ENCODE measurements at regions not wholly inside any gene's neighbourhood (a gene's known extent, or its start where the extent isn't known, plus 50 kb on each side); places are given as distances from the start of the nearest gene placed in this dataset.
"Not testable (repeated sequence)": the region's sequence is repeated elsewhere in the genome, so short reads cannot be mapped to it uniquely, and the experiment has no call there.

DNA sequence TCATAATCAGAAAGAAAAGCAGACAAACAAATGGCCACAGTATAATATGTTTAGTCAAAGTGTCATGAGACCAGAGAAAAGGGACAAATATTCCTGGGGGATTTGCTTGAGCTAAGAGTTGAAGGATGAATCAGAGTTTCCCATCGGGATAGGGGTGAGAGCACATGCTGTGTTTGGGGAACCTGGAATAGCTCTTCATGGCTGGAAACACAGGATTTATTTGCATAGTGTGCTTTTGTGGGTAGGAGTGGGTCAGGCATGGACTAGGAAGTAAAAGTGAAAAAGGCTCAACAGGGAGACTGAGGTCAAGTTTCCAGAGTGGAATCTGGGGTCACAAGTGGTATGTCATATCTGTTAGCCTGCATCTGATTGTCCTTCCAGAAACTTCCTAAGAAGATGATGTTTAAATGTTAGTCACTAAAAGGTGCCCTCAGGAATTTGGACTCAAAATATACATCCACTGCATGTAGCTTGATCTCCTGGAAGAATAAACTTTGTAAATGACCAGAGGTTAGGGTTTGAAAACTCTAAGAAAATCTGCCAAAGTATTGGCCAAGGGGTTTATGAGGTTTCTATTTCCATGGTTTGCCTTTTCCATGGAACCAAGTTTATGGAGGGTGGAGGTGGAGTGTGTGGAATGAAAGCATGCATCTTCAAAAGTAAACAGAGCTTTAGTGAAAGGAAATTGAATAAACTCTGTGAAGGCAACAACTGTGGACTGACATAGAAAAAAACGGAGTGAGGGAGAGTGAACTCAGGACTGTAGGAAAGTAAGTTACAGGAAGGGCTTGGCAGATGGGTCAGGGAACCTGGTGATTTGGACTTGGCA, 344.6 kb downstream of the C12orf75 start:
- TF ChIP-seq FOXK2 (IDR thresholded peaks at IDR 0.05) (no peak), ELF4 (IDR thresholded peaks at IDR 0.05) (no peak)
- TF ChIP-seq, protein P1, sequence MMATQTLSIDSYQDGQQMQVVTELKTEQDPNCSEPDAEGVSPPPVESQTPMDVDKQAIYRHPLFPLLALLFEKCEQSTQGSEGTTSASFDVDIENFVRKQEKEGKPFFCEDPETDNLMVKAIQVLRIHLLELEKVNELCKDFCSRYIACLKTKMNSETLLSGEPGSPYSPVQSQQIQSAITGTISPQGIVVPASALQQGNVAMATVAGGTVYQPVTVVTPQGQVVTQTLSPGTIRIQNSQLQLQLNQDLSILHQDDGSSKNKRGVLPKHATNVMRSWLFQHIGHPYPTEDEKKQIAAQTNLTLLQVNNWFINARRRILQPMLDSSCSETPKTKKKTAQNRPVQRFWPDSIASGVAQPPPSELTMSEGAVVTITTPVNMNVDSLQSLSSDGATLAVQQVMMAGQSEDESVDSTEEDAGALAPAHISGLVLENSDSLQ (IDR thresholded peaks at IDR 0.05), result no peak
- ChIA-PET CTCF (interaction anchor here (0.6 kb wide), 1 partner anchor 73 kb away, joined by 3 read pairs; no protein-coding TSS in a partner anchor), POLR2A (no interaction called here)

DNA sequence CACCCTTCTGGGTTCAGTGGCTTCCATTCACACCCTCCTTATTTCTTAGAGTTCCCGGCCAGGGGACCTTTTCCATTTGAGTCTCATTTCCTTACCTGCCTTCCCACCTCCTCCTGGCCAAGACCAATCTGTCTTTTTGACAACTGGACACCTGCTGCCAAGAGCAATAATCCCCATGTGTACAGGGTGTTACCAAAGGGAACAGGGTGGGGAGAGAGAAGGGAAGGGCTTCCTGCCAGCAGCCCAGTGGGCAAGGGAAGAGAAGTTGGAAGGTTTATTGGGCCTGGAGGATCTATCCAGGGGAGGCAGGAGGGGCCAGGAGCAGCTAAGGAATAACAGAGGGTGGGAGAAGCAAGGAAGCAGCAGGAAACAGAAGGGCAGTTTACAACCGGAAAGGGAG, 346.2 kb downstream of the C12orf75 start:
- no peak for DNase-seq (ENCODE audit: extremely low spot score)
- ChIA-PET POLR2A (no interaction called here), CTCF (no interaction called here)
- TF ChIP-seq L3MBTL2 (conservative IDR thresholded peaks at IDR 0.05), result no peak
- no peak for TF ChIP-seq FOXA1 (IDR thresholded peaks at IDR 0.05)
- no peak for TF ChIP-seq NFRKB (IDR thresholded peaks at IDR 0.05)
- no peak for TF ChIP-seq ZNF384 (IDR thresholded peaks at IDR 0.05)

More for the DNA sequence above, 344.6 kb downstream of the C12orf75 start:
- DNase-seq (ENCODE audit: extremely low spot score), result no peak

DNA sequence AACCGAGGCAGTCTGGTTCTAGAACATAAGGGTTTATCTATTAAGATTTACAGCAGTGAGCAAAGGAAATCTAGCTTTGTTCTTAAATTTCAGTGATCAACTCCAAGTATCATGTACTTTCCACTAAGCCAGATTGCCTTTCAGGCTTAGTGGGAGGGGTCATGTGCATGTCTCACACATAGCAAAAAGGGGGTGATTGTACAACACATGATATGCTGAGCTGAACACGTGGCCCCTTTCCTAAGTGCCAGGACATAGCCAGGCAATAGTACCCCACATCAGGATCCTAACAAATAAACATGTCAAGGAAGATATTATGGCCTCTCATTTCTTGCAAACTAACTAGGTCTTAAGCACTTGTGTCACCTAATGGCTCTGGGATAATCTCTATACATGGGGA, 347.2 kb downstream of the C12orf75 start:
- no peak for DNase-seq (ENCODE audit: extremely low spot score)
- POLR2A ChIA-PET, result no interaction called here
- CTCF ChIA-PET, result no interaction called here
- TF ChIP-seq ZNF384 (IDR thresholded peaks at IDR 0.05) (no peak), FOXK2 (IDR thresholded peaks at IDR 0.05) (no peak), HDGF (IDR thresholded peaks at IDR 0.05; ENCODE audit: borderline replicate concordance) (no peak), SP1 (IDR thresholded peaks at IDR 0.05) (no peak)
- TF ChIP-seq, protein P1 (IDR thresholded peaks at IDR 0.05), result no peak

DNA sequence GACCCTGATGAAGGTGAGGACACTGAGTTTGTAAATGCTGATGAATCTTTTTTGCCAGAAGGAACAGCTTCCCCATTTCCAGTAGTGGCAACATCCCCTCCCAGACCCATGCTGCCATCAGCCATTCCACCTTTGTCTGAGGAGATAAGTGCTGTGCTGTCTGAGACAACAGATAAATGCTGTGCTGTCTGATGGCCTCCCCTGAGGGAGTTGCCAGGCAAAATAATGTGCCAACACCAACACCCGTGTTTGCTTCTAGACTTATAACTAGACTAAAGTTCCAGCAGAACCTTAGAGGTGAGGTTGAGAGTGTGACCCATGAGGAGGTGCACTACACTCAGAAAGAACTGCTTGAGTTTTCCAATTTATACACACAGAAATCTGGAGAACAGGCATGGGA, 349.5 kb downstream of the C12orf75 start:
- DNase-seq (ENCODE audit: extremely low spot score), result no peak
- ChIA-PET CTCF (no interaction called here), POLR2A (no interaction called here)
- TF ChIP-seq NFRKB (IDR thresholded peaks at IDR 0.05) (no peak), HDGF (IDR thresholded peaks at IDR 0.05; ENCODE audit: borderline replicate concordance) (no peak), L3MBTL2 (conservative IDR thresholded peaks at IDR 0.05) (no peak), BHLHE40 (IDR thresholded peaks at IDR 0.05; ENCODE audit: borderline replicate concordance) (no peak), FOXM1 (IDR thresholded peaks at IDR 0.05; ENCODE audit: borderline replicate concordance) (no peak), LEF1 (IDR thresholded peaks at IDR 0.05; ENCODE audit: borderline replicate concordance) (no peak), SUZ12 (IDR thresholded peaks at IDR 0.05) (no peak), FOXK2 (IDR thresholded peaks at IDR 0.05) (no peak), ARNT (IDR thresholded peaks at IDR 0.05) (no peak), FOXA1 (IDR thresholded peaks at IDR 0.05) (no peak), SP1 (IDR thresholded peaks at IDR 0.05) (no peak), ELF4 (IDR thresholded peaks at IDR 0.05) (no peak)

DNA sequence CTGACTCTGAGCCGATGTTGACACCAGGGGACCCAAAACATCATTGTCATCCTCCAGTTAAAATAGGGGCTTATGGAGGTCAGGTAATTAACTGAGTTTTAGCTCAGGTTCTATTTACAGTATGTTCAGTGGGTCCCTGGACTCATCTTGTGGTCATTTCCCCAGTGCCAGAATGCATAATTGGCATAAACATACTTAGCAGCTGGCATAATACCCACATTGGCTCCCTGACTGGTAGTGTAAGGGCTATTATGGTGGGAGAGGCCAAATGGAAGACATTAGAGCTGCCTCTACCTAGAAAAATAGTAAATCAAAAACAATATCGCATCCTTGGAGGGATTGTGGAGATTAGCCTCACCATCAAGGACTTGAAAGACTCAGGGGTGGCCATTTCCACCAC, 350.9 kb downstream of the C12orf75 start:
- ChIA-PET POLR2A (no interaction called here), CTCF (no interaction called here)
- TF ChIP-seq SUZ12 (IDR thresholded peaks at IDR 0.05) (no peak), FOXM1 (IDR thresholded peaks at IDR 0.05; ENCODE audit: borderline replicate concordance) (no peak), L3MBTL2 (conservative IDR thresholded peaks at IDR 0.05) (no peak), FOXK2 (IDR thresholded peaks at IDR 0.05) (no peak), FOXA1 (IDR thresholded peaks at IDR 0.05) (no peak), HDGF (IDR thresholded peaks at IDR 0.05; ENCODE audit: borderline replicate concordance) (no peak), SP1 (IDR thresholded peaks at IDR 0.05) (no peak), CTBP1 (IDR thresholded peaks at IDR 0.05; ENCODE audit: borderline replicate concordance) (no peak), LEF1 (IDR thresholded peaks at IDR 0.05; ENCODE audit: borderline replicate concordance) (no peak), ZNF384 (IDR thresholded peaks at IDR 0.05) (no peak), TARDBP (IDR thresholded peaks at IDR 0.05) (no peak), NFRKB (IDR thresholded peaks at IDR 0.05) (no peak), BHLHE40 (IDR thresholded peaks at IDR 0.05; ENCODE audit: borderline replicate concordance) (no peak), ARNT (IDR thresholded peaks at IDR 0.05) (no peak), ELF4 (IDR thresholded peaks at IDR 0.05) (no peak)
- TF ChIP-seq, protein P1 (IDR thresholded peaks at IDR 0.05), result no peak
- DNase-seq (ENCODE audit: extremely low spot score), result no peak

DNA sequence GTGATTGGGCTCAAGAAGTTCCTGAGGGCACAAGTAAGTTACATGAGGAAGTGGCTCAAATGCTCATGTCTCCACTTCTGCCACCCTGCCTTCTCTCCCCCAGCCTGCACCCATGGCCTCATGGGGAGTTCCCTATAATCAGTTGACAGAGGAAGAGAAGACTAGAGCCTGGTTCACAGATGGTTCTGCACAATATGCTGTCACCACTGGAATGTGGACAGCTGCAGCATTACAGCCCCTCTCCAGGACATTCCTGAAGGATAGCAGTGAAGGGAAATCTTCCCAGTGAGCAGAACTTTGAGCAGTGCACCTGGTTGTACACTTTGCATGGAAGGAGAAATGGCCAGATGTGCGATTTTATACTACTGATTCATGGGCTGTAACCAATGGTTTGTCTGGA, 352.3 kb downstream of the C12orf75 start:
- DNase-seq (ENCODE audit: extremely low spot score); POLR2A ChIA-PET; CTCF ChIA-PET: not testable (repeated sequence)

DNA sequence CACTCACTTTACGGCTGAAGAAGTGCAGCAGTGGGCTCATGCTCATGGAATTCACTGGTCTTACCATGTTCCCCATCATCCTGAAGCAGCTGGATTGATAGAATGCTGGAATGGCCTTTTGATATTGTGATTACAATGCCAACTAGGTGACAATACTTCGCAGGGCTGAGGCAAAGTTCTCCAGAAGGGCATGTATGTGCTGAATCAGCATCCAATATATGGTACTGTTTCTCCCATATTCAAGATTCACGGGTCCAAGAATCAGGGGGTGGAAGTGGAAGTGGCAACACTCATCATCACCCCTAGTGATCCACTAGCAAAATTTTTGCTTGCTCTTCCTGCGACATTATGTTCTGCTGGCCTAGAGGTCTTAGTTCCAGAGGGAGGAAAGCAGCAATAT, 353.3 kb downstream of the C12orf75 start:
- POLR2A ChIA-PET; DNase-seq (ENCODE audit: extremely low spot score); CTCF ChIA-PET: not testable (repeated sequence)
